Stimulated activated CD8-positive, alpha-beta memory T cell treated with anti-CD3 and anti-CD28 coated beads, Interleukin-2, amount 100 ng/mL, for 48 hours (primary cell): ENCODE measurements at regions not wholly inside any gene's neighbourhood (a gene's known extent, or its start where the extent isn't known, plus 50 kb on each side); places are given as distances from the start of the nearest gene placed in this dataset.
"Not testable (repeated sequence)": the region's sequence is repeated elsewhere in the genome, so short reads cannot be mapped to it uniquely, and the experiment has no call there.

ENCODE experiments used
- DNase-seq, 2 donors: peaks; one replicate each; pipeline ENCODE4 v3.0.0-alpha.2; 2020; ENCODE audit warnings: low read depth in 2 of 2

- no peak for DNase-seq
Observed at GRCh38 chr6:13874191-13874549, 50.6 kb upstream of the RNF182 start.

GRCh38 chr6:13873288-13874190 lies 51.2 kb upstream of the RNF182 start:
- DNase-seq: peak; percentile 69

DNA sequence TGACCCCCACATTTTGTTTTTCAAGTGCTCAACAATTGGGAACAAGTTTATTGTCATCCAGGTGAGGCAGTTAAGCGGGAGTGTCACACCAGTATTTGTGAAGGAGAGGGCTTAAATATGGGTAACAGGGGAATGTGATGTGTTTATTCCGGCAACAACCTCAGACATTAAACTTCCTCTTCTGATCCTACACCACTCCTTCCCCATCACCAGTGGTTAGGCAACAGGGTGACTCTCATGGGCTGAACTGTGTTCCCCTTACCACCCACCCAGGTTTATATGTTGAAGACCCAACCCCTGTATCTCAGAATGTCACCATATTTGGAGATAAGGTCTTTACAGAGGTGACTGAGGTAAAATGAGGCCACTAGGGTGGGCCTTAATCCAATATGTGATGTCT lies 52.1 kb upstream of the RNF182 start:
- DNase-seq: no peak

DNA sequence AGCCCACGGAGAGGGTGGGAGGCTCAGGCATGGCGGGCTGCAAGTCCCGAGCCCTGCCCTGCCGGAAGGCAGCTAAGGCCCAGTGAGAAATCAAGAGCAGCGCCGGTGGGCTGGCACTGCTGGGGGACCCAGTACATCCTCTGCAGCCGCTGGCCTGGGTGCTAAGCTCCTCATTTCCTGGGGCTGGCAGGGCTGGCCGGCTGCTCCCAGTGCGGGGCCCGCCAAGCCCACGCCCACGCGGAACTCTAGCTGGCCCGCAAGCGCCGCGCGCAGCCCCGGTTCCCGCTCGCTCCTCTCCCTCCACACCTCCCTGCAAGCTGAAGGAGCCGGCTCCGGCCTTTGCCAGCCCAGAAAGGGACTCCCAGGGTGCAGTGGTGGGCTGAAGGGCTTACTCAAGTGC lies 52.7 kb upstream of the RNF182 start:
- DNase-seq: not testable (repeated sequence)

DNA sequence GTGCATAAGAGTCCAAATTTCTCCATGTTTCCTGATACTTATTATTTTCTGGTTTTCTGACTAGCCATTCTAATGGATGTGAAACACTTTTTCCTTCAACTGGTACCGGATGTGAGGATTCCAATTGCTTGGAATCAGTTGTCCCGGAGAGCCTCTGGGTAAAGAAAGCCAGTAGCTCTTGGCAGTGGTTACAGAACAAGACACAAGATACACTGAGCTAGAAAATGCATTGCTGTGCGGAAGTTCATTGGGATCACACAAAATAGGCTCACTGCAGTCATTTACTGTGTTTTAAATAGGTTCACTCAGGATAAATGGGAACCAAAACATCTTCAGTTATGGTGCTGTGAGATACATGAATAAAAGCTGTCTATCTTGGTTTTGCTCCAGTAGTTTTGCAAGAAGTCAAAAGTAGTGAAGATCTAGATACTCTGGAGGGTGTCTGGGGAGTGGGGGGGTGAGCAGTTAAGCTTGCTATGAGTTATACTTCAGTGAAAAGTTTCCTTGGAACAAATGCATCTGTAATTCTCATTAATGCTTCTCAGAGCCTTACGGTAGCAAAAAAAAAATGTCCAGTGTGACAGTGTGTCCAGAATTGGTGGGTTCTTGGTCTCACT lies 54.4 kb upstream of the RNF182 start:
- DNase-seq: no peak

GRCh38 chr6:13868236-13868635 lies 53.9 kb upstream of the MCUR1 start:
- DNase-seq: no peak

DNA sequence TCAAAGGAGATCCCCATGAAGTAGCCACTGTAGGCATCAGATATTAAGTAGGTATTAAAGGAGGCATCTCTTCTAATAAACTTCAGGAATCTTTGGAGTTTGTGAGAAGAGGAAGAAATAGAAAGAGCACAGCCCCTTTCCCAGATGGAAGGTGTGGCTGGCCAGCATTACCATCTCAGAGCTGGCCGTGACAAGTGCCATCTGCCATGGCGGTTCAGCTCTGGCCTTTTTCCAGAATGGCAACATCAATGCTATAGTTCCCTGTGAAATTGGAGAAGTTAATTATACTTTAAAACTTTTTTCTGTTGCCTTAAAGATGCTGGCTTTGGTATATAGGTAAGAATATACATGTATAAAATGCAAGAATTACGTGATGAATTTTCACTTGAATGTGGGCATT lies 51.9 kb upstream of the MCUR1 start:
- DNase-seq: no peak

GRCh38 chr6:13865141-13865540 lies 50.8 kb upstream of the MCUR1 start:
- no peak for DNase-seq

- not testable (repeated sequence) for DNase-seq
Observed at GRCh38 chr6:13864669-13865068, 50.3 kb upstream of the MCUR1 start.
